Liver (tissue), 3 donors: ENCODE measurements at regions not wholly inside any gene's neighbourhood (a gene's known extent, or its start where the extent isn't known, plus 50 kb on each side); places are given as distances from the start of the nearest gene placed in this dataset.

Experiments used
- CTCF ChIP-seq: fragments of 150-350 bp; IDR thresholded peaks from 2 replicates; pipeline ENCODE4 v1.5.1; 2017; ENCODE audit warnings: improper control_type of control experiment, low read depth, low read length; ENCODE audit not compliant: missing input control
- JUND ChIP-seq, 2 donors: IDR thresholded peaks; 2 replicates each; pipeline ENCODE4 v1.6.1; 2016; ENCODE audit warnings: antibody characterized with exemption in 2 of 2
- RAD21 ChIP-seq, 2 donors: IDR thresholded peaks; 2 replicates each; pipeline ENCODE4 v1.6.1; 2016; ENCODE audit warnings: antibody characterized with exemption in 2 of 2, mild to moderate bottlenecking in 2 of 2
- REST ChIP-seq: IDR thresholded peaks from 2 replicates; pipeline ENCODE4 v1.6.1; 2016; ENCODE audit warnings: antibody characterized with exemption, mild to moderate bottlenecking
- SP1 ChIP-seq: IDR thresholded peaks from 2 replicates; pipeline ENCODE4 v1.6.1; 2018; ENCODE audit warnings: antibody characterized with exemption, mild to moderate bottlenecking
- TF ChIP-seq, protein P1 (sequence below): IDR thresholded peaks from 2 replicates; pipeline ENCODE4 v1.6.1; 2016; ENCODE audit warnings: antibody characterized with exemption
- donor health status: healthy.
- donor health status: healthy.

- TF ChIP-seq REST: no peak
- TF ChIP-seq CTCF: no peak
- TF ChIP-seq SP1: no peak
- TF ChIP-seq JUND (IDR thresholded peaks at IDR 0.05): no peak
- no peak for TF ChIP-seq RAD21 (IDR thresholded peaks at IDR 0.05)
- TF ChIP-seq, protein P1, sequence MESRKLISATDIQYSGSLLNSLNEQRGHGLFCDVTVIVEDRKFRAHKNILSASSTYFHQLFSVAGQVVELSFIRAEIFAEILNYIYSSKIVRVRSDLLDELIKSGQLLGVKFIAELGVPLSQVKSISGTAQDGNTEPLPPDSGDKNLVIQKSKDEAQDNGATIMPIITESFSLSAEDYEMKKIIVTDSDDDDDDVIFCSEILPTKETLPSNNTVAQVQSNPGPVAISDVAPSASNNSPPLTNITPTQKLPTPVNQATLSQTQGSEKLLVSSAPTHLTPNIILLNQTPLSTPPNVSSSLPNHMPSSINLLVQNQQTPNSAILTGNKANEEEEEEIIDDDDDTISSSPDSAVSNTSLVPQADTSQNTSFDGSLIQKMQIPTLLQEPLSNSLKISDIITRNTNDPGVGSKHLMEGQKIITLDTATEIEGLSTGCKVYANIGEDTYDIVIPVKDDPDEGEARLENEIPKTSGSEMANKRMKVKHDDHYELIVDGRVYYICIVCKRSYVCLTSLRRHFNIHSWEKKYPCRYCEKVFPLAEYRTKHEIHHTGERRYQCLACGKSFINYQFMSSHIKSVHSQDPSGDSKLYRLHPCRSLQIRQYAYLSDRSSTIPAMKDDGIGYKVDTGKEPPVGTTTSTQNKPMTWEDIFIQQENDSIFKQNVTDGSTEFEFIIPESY: no peak
Observed at GRCh38 chr17:20779521-20779920, 200.0 kb downstream of the CDRT15L2 start.
